Body of pancreas (tissue), 4 donors: ENCODE measurements at regions not wholly inside any gene's neighbourhood (a gene's known extent, or its start where the extent isn't known, plus 50 kb on each side); places are given as distances from the start of the nearest gene placed in this dataset.
"Not testable (repeated sequence)": the region's sequence is repeated elsewhere in the genome, so short reads cannot be mapped to it uniquely, and the experiment has no call there.

Experiments used
- CTCF ChIP-seq, 7 experiments: fragments of 450-650 bp in 4 of 7; fragments of 200-600 bp in 3 of 7; sonication (generic) in 3 of 7; IDR thresholded peaks; one replicate each; pipeline ENCODE4 v1.5.1; 2016 to 2019; ENCODE audit warnings: antibody characterized with exemption in 7 of 7
- POLR2A ChIP-seq, 3 donors: fragments of 450-650 bp; IDR thresholded peaks; one replicate each; pipeline ENCODE4 v1.6.1; 2016; ENCODE audit warnings: antibody characterized with exemption in 3 of 3, mild to moderate bottlenecking in 2 of 3

DNA sequence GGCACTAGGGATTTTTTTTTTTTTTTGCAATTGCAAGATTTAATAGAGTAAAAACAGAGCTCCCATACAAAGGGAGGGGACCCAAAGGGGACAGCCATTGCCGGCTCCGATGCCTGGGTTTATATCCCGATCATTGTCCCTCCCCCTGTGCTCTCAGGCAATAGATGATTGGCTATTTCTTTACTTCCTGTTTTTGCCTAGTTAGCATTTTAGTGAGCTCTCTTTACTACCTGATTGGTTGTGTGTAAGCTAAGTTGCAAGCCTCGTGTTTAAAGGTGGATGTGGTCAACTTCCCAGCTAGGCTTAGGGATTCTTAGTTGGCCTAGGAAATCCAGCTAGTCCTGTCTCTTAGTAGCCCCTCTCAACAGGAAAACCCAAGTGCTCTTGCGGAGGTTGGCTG is 148.2 kb upstream of the TNFAIP3 start:
- TF ChIP-seq POLR2A, CTCF (IDR thresholded peaks at IDR 0.05): not testable (repeated sequence)
